Liver (tissue), 8 donors: ENCODE measurements at regions not wholly inside any gene's neighbourhood (a gene's known extent, or its start where the extent isn't known, plus 50 kb on each side); places are given as distances from the start of the nearest gene placed in this dataset.

Experiments
- DNase-seq: peaks from one replicate; pipeline ENCODE4 v3.0.0-alpha.2; 2017; ENCODE audit warnings: low spot score
- H3K27ac ChIP-seq, 2 donors: one replicate each; pipeline ENCODE4 v1.7.0; 2013; ENCODE audit warnings: inconsistent platforms in 2 of 2, low read length in 2 of 2, control low read depth in 1 of 2, low read depth in 1 of 2, mild to moderate bottlenecking in 1 of 2
- H3K27me3 ChIP-seq, 4 donors: one replicate each; pipeline versions ENCODE4 v1.6.1 to v1.7.0; 2013; ENCODE audit warnings: low read length in 3 of 4, inconsistent platforms in 1 of 4, mild to moderate bottlenecking in 1 of 4, moderate library complexity in 1 of 4; ENCODE audit not compliant: control insufficient read depth in 4 of 4, insufficient read depth in 4 of 4
- H3K36me3 ChIP-seq, 4 donors: one replicate each; pipeline versions ENCODE4 v1.6.1 to v1.7.0; 2013; ENCODE audit warnings: low read length in 3 of 4, mild to moderate bottlenecking in 3 of 4, low read depth in 1 of 4, moderate library complexity in 1 of 4; ENCODE audit not compliant: control insufficient read depth in 4 of 4, insufficient read depth in 3 of 4
- H3K4me1 ChIP-seq, 4 donors: one replicate each; pipeline versions ENCODE4 v1.6.1 to v1.7.0; 2013; ENCODE audit warnings: low read length in 3 of 4, mild to moderate bottlenecking in 3 of 4, moderate library complexity in 1 of 4; ENCODE audit not compliant: control insufficient read depth in 4 of 4, insufficient read depth in 4 of 4
- H3K4me3 ChIP-seq, 3 donors: one replicate each; pipeline versions ENCODE4 v1.6.1 to v1.7.0; 2013; ENCODE audit warnings: low read length in 3 of 3, control low read depth in 1 of 3, low read depth in 1 of 3, mild to moderate bottlenecking in 1 of 3
- H3K9ac ChIP-seq, 2 donors: one replicate each; pipeline ENCODE4 v1.7.0; 2013; ENCODE audit warnings: low read length in 2 of 2, mild to moderate bottlenecking in 2 of 2, moderate library complexity in 2 of 2, control low read depth in 1 of 2, low read depth in 1 of 2
- H3K9me3 ChIP-seq, 4 donors: one replicate each; pipeline versions ENCODE4 v1.6.1 to v1.7.0; 2013; ENCODE audit warnings: low read length in 3 of 4; ENCODE audit not compliant: control insufficient read depth in 4 of 4
- ATF3 ChIP-seq: IDR thresholded peaks from 2 replicates; pipeline ENCODE4 v1.6.1; 2016; ENCODE audit warnings: antibody characterized with exemption
- CTCF ChIP-seq: fragments of 150-350 bp; IDR thresholded peaks from 2 replicates; pipeline ENCODE4 v1.5.1; 2017; ENCODE audit warnings: improper control_type of control experiment, low read depth, low read length; ENCODE audit not compliant: missing input control
- EGR1 ChIP-seq, 2 donors: IDR thresholded peaks; 2 replicates each; pipeline ENCODE4 v1.6.1; 2016 to 2018; ENCODE audit warnings: antibody characterized with exemption in 2 of 2, low read depth in 2 of 2
- FOXA1 ChIP-seq: IDR thresholded peaks from 2 replicates; pipeline ENCODE4 v1.6.1; 2016; ENCODE audit warnings: antibody characterized with exemption
- FOXA2 ChIP-seq: IDR thresholded peaks from 2 replicates; pipeline ENCODE4 v1.6.1; 2016; ENCODE audit warnings: antibody characterized with exemption
- GABPA ChIP-seq, 2 donors: IDR thresholded peaks in 1 of 2; conservative IDR thresholded peaks in 1 of 2; 2 replicates each; pipeline ENCODE4 v1.6.1; 2016; ENCODE audit warnings: antibody characterized with exemption in 2 of 2, mild to moderate bottlenecking in 1 of 2, moderate library complexity in 1 of 2
- HNF4A ChIP-seq, 2 donors: conservative IDR thresholded peaks; 2 replicates each; pipeline ENCODE4 v1.6.1; 2016; ENCODE audit warnings: antibody characterized with exemption in 2 of 2, mild to moderate bottlenecking in 2 of 2
- HNF4G ChIP-seq: IDR thresholded peaks from 2 replicates; pipeline ENCODE4 v1.6.1; 2016; ENCODE audit warnings: antibody characterized with exemption
- JUND ChIP-seq, 2 donors: IDR thresholded peaks; 2 replicates each; pipeline ENCODE4 v1.6.1; 2016; ENCODE audit warnings: antibody characterized with exemption in 2 of 2
- MAX ChIP-seq: IDR thresholded peaks from 2 replicates; pipeline ENCODE4 v1.6.1; 2016; ENCODE audit warnings: antibody characterized with exemption
- NR2F2 ChIP-seq: IDR thresholded peaks from 2 replicates; pipeline ENCODE4 v1.6.1; 2016; ENCODE audit warnings: antibody characterized with exemption
- RAD21 ChIP-seq, 2 donors: IDR thresholded peaks; 2 replicates each; pipeline ENCODE4 v1.6.1; 2016; ENCODE audit warnings: antibody characterized with exemption in 2 of 2, mild to moderate bottlenecking in 2 of 2
- REST ChIP-seq: IDR thresholded peaks from 2 replicates; pipeline ENCODE4 v1.6.1; 2016; ENCODE audit warnings: antibody characterized with exemption, mild to moderate bottlenecking
- RXRA ChIP-seq, 2 donors: IDR thresholded peaks; 2 replicates each; pipeline ENCODE4 v1.6.1; 2017 to 2018; ENCODE audit warnings: antibody characterized with exemption in 2 of 2, mild to moderate bottlenecking in 1 of 2
- SP1 ChIP-seq: IDR thresholded peaks from 2 replicates; pipeline ENCODE4 v1.6.1; 2018; ENCODE audit warnings: antibody characterized with exemption, mild to moderate bottlenecking
- TAF1 ChIP-seq: conservative IDR thresholded peaks from 2 replicates; pipeline ENCODE4 v1.6.1; 2016; ENCODE audit warnings: antibody characterized with exemption, mild to moderate bottlenecking
- YY1 ChIP-seq: IDR thresholded peaks from 2 replicates; pipeline ENCODE4 v1.6.1; 2016; ENCODE audit warnings: antibody characterized with exemption, mild to moderate bottlenecking
- ZBTB33 ChIP-seq: IDR thresholded peaks from 2 replicates; pipeline ENCODE4 v1.6.1; 2016; ENCODE audit warnings: antibody characterized with exemption
- WGBS: extraction: QIAGEN DNeasy Blood & Tissue Kit; methylation state at CpG from one replicate; pipeline ENCODE4 v1.1.7; 2013; 5-methylcytosine and 5-hydroxymethylcytosine counted together
- donor health status: healthy.
- donor health status: healthy.
- donor health status: healthy.
- donor health status: healthy.
- donor health status: healthy.

- H3K27me3 ChIP-seq, result peaks cover 0 to 4% (median 2%) of the 10 kb centered on the region in 4 donors
- no peak overlapping the region for H3K9ac ChIP-seq
- DNase-seq, result no peak
- H3K27ac ChIP-seq, result no peak overlapping the region
- no peaks in the 10 kb centered on the region for H3K9me3 ChIP-seq
- H3K36me3 ChIP-seq, result no peaks in the 10 kb centered on the region
- no peak overlapping the region for H3K4me3 ChIP-seq
- no peaks in the 10 kb centered on the region for H3K4me1 ChIP-seq
- WGBS, result 26% methylated on average over 2 of the region's 2 CpGs
- no peak for TF ChIP-seq RAD21 (IDR thresholded peaks at IDR 0.05)
- TF ChIP-seq FOXA1, result no peak
- TF ChIP-seq NR2F2, result no peak
- no peak for TF ChIP-seq RXRA (IDR thresholded peaks at IDR 0.05)
- TF ChIP-seq EGR1 (IDR thresholded peaks at IDR 0.05; ENCODE audit: low read depth in 2 of 2), result no peak
- peak; percentile 42 for TF ChIP-seq REST
- TF ChIP-seq FOXA2, result no peak
Measured at GRCh38 chr16:55418586-55418985, 60.4 kb upstream of the MMP2 start.

GRCh38 chr16:55421226-55421625, 57.8 kb upstream of the MMP2 start:
- Histone ChIP-seq H3K36me3 (no peaks in the 10 kb centered on the region), H3K4me1 (no peaks in the 10 kb centered on the region), H3K27me3 (peaks cover 0 to 4% (median 2%) of the 10 kb centered on the region in 4 donors), H3K9me3 (no peaks in the 10 kb centered on the region), H3K4me3 (no peak overlapping the region), H3K27ac (no peak overlapping the region), H3K9ac (no peak overlapping the region)
- TF ChIP-seq FOXA2 (no peak), YY1 (no peak), HNF4G (no peak), FOXA1 (no peak), JUND (IDR thresholded peaks at IDR 0.05) (no peak), ATF3 (no peak), EGR1 (IDR thresholded peaks at IDR 0.05; ENCODE audit: low read depth in 2 of 2) (no peak), RXRA (IDR thresholded peaks at IDR 0.05) (no peak), CTCF (no peak), NR2F2 (no peak), SP1 (no peak), HNF4A (conservative IDR thresholded peaks at IDR 0.05) (no peak), MAX (no peak), RAD21 (IDR thresholded peaks at IDR 0.05) (no peak), ZBTB33 (no peak), TAF1 (no peak), REST (no peak), GABPA (IDR thresholded peaks at IDR 0.05 in 1 of 2, conservative IDR thresholded peaks at IDR 0.05 in 1 of 2) (no peak)
- 47% methylated on average over 9 of the region's 9 CpGs for WGBS
- no peak for DNase-seq
